ENCODE measurements at regions not wholly inside any gene's neighbourhood (a gene's known extent, or its start where the extent isn't known, plus 50 kb on each side); places are given as distances from the start of the nearest gene placed in this dataset.

DNA sequence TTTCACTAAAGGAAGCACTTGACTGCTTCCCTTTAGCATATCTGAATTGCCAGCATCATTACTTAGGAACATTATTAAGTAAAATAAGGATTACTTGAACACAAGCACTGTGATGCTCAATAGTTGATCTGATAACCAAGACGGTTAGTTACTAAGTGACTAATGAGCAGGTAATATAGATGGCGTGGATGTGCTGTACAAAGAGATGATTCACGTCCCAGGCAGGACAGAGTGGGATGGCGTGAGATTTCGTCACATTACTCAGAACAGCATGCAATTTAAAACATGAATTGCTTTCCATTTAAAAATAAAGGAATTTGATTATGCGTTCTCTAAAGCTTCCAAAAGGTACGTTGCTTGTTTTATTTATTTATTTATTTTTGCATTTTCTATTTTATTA is 240.0 kb upstream of the ARHGEF26 start:
- Mint-ChIP-seq H3K27me3 (peaks cover 0 to 10% (median 6%) of the 10 kb centered on the region in 5 donors), H3K4me1 (no peaks in the 10 kb centered on the region), H3K36me3 (no peaks in the 10 kb centered on the region), H3K4me3 (no peak overlapping the region), H3K9me3 (peaks cover 0 to 1% (median 0%) of the 10 kb centered on the region in 9 donors), H3K27ac (no peak overlapping the region)
- DNase-seq, result no peak
- POLR2A ChIA-PET, result no interaction called here
- no peak for ATAC-seq

DNA sequence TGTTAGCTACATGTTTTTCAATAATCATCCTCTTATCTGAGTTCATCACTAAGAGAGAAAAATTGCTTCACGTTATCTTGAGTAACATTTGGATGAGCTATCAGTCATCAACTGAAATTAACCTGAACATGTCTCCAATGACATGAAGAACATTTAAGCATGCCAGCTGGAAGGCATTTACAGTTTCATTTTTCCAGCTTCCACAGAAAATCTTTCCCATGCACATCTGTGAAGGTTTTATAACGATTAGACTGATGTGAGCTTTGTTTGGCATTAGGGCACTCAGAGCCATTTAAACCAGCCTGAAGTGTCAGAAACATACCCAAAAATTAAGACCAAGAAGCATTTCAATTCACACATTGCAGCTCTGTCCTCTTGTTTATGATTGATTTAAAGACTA is 235.8 kb upstream of the ARHGEF26 start:
- ATAC-seq (no peak), DNase-seq (no peak)
- Mint-ChIP-seq H3K4me1 (no peaks in the 10 kb centered on the region), H3K9me3 (no peaks in the 10 kb centered on the region), H3K36me3 (no peaks in the 10 kb centered on the region), H3K27me3 (peaks cover 0 to 10% (median 8%) of the 10 kb centered on the region in 5 donors), H3K4me3 (no peak overlapping the region), H3K27ac (no peak overlapping the region)
- POLR2A ChIA-PET, result no interaction called here

DNA sequence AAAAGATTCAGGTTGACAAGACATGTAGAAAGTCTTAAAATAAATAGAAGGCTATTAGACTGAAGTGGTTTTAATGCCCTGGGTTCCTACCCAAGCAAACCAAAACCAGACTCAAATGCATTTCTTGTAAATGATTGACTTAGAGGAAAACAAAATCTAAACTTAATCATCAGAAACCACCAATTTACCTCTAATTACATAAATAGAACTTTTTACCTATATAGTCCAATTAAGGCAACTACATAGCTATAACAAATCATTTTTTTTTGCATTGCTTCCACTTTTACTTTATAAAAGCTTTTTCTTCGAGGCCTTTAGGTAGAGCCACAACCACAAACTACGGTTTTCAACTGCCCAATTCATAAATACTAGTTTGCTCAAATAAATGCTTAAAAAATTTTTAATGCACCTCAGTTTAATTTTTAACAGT is 231.3 kb upstream of the ARHGEF26 start:
- no peaks in the 10 kb centered on the region for H3K4me1 Mint-ChIP-seq
- no peak for DNase-seq
- no peak for ATAC-seq
- no peak overlapping the region for H3K4me3 Mint-ChIP-seq
- H3K36me3 Mint-ChIP-seq, result no peaks in the 10 kb centered on the region
- no peak overlapping the region for H3K27ac Mint-ChIP-seq
- peaks cover 0 to 4% (median 0%) of the 10 kb centered on the region in 5 donors for H3K27me3 Mint-ChIP-seq
- POLR2A ChIA-PET, result no interaction called here
- H3K9me3 Mint-ChIP-seq, result no peaks in the 10 kb centered on the region

DNA sequence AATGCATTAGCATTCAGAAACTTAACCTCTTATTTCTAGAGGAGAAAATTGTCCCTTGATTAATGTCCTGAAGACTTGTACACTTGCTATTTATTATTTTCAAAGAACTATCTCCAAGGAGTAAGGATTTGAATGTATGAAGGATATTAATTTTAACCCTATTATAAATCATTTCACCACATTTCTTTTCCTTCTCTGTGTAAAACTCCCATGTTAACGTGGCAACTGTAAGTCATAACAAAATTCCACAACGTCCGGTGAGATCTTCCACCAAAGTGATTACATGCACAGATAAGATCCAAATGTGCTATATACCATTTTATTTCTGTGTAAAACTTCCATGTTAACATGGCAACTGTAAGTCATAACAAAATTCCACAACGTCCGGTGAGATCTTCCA is 229.1 kb upstream of the ARHGEF26 start:
- Mint-ChIP-seq H3K27ac (no peak overlapping the region), H3K27me3 (no peaks in the 10 kb centered on the region), H3K36me3 (no peaks in the 10 kb centered on the region), H3K9me3 (no peaks in the 10 kb centered on the region), H3K4me1 (no peaks in the 10 kb centered on the region), H3K4me3 (no peak overlapping the region)
- ATAC-seq (no peak), DNase-seq (no peak)
- POLR2A ChIA-PET, result no interaction called here

DNA sequence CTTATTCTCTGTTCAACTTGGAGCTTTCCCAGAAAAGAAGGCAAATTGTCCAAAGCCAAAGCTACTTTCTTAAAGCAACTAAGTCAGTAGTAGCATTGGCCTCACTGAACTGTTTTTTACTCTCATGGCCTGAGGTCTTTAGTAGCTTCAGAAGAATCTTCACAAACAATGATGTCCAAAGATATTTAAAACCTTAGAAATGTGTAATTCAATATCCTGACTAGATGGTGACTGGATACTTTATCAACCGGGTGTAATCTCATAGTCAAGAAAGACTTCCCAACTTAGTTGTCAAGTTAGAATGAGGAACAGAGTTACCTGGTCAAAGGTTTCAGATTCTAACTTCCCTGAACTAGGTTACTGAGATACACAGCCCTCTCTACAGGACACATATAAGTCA is 226.3 kb upstream of the ARHGEF26 start:
- no peak overlapping the region for H3K4me3 Mint-ChIP-seq
- POLR2A ChIA-PET, result no interaction called here
- DNase-seq (no peak), ATAC-seq (no peak)
- no peaks in the 10 kb centered on the region for H3K9me3 Mint-ChIP-seq
- H3K36me3 Mint-ChIP-seq, result no peaks in the 10 kb centered on the region
- no peaks in the 10 kb centered on the region for H3K27me3 Mint-ChIP-seq
- H3K4me1 Mint-ChIP-seq, result no peaks in the 10 kb centered on the region
- no peak overlapping the region for H3K27ac Mint-ChIP-seq

DNA sequence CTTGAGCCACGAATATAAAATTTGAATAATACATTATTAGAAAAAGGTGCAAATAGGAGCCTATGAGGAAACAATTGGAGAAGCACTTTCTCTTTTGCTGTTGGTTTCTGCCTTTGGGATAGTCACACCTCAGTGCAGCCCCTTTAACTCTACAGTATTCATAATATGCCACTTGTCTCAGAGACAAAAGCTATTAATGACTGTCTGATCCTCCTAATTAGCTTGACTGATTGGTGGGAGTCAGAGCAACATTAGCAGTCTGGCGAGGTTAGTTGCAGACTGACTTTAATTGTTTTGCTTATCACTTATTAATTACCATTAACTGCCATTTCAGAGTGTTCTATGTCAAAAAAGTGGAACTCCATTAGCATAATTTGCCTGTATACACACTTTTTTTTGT is 225.0 kb upstream of the ARHGEF26 start:
- ATAC-seq (no peak), DNase-seq (no peak)
- Mint-ChIP-seq H3K27me3 (no peaks in the 10 kb centered on the region), H3K27ac (no peak overlapping the region), H3K4me1 (no peaks in the 10 kb centered on the region), H3K4me3 (no peak overlapping the region), H3K9me3 (no peaks in the 10 kb centered on the region), H3K36me3 (no peaks in the 10 kb centered on the region)
- POLR2A ChIA-PET, result no interaction called here

DNA sequence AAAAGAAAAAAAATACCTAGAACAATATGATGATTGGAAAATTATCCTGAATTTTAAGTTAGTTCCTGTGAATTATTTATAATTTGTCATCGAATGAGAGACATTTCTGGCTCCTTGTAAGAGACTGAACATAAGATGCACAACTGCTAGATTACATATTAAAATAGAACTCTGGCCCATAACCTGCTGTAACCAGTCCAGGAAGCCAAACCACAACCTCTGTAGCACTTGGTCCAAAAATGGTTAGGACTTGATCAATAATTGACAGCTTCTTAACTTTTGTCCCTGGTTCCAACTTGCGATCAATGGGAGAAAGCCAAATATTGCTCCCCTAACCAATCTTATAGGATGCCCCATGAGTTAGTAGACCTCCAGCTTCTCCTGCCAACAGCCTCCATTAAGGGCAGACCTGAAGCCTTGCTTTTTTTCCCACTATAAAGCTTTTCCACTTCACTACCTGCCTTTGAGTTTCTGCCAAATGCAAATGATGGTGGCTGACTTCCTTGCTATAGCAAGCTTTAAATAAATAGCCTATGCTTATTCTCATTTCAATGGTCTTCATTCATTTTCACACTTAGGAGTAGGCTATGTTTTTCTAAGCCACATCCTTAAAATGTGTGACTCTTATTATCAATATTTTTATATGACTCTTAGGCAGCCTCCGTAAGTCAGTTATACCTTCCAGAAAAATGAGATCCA is 224.0 kb upstream of the ARHGEF26 start:
- ATAC-seq (no peak), DNase-seq (no peak)
- H3K27me3 Mint-ChIP-seq, result no peaks in the 10 kb centered on the region
- H3K36me3 Mint-ChIP-seq, result no peaks in the 10 kb centered on the region
- H3K27ac Mint-ChIP-seq, result no peak overlapping the region
- H3K9me3 Mint-ChIP-seq, result no peaks in the 10 kb centered on the region
- POLR2A ChIA-PET, result no interaction called here
- H3K4me3 Mint-ChIP-seq, result no peak overlapping the region
- H3K4me1 Mint-ChIP-seq, result no peaks in the 10 kb centered on the region

DNA sequence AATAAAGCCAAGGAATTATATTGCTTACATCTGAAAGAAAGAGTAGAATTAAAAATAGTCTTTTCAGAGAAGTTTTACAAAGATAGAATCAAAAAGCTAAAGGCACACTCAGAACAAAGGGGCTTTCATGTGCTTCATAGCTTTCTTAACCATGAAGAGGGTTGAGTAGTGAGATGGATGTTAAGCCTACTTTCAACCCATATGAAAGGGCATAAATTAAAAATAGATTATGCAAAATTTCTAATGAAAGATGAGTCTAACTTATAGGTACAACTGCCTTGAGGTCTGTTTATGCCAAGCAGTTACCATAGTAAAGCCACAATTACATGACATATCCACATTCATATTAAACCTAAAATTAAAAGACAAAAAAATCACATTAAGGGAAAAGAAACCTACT is 223.3 kb upstream of the ARHGEF26 start:
- DNase-seq (no peak), ATAC-seq (no peak)
- Mint-ChIP-seq H3K4me3 (no peak overlapping the region), H3K4me1 (no peaks in the 10 kb centered on the region), H3K36me3 (no peaks in the 10 kb centered on the region), H3K9me3 (peaks cover 0 to 2% (median 0%) of the 10 kb centered on the region in 9 donors), H3K27me3 (peaks cover 0 to 4% (median 0%) of the 10 kb centered on the region in 5 donors), H3K27ac (no peak overlapping the region)
- POLR2A ChIA-PET, result no interaction called here

DNA sequence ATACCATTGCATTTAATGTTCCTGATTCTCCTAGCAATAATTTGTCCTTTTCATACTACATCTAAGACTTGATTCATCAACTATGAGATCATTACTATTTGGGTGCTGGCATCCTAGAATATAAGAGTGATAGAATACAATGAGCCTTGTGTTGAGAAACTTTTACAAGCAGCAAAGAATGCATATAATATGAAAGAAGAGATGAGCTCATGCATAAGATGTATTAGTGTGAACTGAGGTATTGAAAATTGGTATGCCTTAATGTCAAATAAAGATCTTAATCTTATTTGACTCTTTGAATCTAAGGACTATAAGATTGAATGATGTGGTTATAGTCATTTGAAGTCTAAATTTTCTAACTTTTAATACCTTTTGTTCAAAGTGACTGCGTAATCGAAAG is 220.0 kb upstream of the ARHGEF26 start:
- Mint-ChIP-seq H3K36me3 (no peaks in the 10 kb centered on the region), H3K9me3 (peaks cover 0 to 7% (median 0%) of the 10 kb centered on the region in 9 donors), H3K4me3 (no peak overlapping the region), H3K4me1 (no peaks in the 10 kb centered on the region), H3K27me3 (peaks cover 0 to 13% (median 4%) of the 10 kb centered on the region in 5 donors), H3K27ac (no peak overlapping the region)
- DNase-seq (no peak), ATAC-seq (no peak)
- POLR2A ChIA-PET, result no interaction called here

DNA sequence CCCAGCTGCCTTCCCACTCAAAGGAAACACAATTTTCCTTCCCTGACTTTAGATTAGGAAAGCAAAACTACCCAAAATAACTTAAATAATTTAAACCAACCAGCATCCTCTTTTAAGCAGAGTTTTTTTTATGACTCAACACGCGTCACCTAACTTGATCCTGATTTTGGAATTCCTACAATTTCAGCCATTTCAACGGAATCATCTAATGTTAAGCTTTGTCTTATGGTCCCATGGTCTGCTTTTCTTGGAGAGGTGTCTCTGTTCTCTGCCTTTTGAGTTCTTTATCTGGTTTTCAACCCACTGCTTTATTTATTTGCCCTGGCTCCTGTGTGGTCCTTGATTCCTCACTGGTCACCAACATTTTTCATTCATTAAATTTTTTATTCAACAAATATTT is 219.2 kb upstream of the ARHGEF26 start:
- Mint-ChIP-seq H3K36me3 (no peaks in the 10 kb centered on the region), H3K4me1 (no peaks in the 10 kb centered on the region), H3K4me3 (no peak overlapping the region), H3K9me3 (peaks cover 0 to 7% (median 0%) of the 10 kb centered on the region in 9 donors), H3K27ac (no peak overlapping the region), H3K27me3 (peaks cover 0 to 13% (median 4%) of the 10 kb centered on the region in 5 donors)
- ATAC-seq (no peak), DNase-seq (no peak)
- POLR2A ChIA-PET, result no interaction called here

DNA sequence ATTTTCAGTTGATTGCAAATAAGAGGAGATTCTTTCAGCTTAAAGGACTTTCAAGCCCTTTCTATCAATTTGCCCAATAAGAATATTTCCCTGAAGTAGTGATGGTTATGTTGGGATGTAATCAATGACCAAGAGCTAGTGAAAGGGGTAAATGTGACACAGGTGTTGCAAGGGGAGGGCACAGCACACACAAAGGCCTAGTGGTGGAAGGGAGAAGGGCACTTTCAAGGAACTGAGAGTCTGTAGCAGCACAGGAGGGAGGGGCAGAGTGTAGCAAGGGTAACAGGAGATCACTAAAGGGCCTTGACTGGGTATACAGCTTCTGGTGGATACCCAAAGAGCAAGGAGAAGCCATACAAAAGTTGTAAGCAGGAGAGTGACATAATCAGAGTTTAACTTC is 217.8 kb upstream of the ARHGEF26 start:
- POLR2A ChIA-PET, result no interaction called here
- Mint-ChIP-seq H3K27me3 (peaks cover 0 to 13% (median 4%) of the 10 kb centered on the region in 5 donors), H3K4me1 (no peaks in the 10 kb centered on the region), H3K9me3 (peaks cover 0 to 7% (median 0%) of the 10 kb centered on the region in 9 donors), H3K36me3 (no peaks in the 10 kb centered on the region), H3K4me3 (no peak overlapping the region), H3K27ac (no peak overlapping the region)
- no peak for ATAC-seq
- no peak for DNase-seq

DNA sequence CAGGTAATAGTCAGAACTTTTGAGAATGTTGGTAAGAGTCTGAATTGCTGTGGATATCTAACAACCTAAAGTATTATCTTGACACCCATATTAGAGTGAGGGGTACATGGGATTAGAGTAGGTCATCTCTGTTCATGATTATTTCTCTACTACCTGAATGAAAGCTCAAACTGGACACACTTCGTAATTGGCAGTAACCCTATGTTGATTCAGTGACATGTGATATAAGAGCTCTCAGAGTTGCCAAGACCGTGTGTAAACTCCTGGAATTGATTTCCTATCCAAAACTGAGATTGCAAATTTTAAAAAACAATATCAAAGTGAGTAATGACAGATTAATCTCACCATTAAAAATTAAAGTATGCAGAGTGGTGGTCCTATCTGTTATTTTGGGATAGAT is 214.8 kb upstream of the ARHGEF26 start:
- POLR2A ChIA-PET, result no interaction called here
- ATAC-seq (no peak), DNase-seq (no peak)
- peaks cover 0 to 19% (median 4%) of the 10 kb centered on the region in 5 donors for H3K27me3 Mint-ChIP-seq
- peaks cover 0 to 7% (median 0%) of the 10 kb centered on the region in 9 donors for H3K9me3 Mint-ChIP-seq
- no peak overlapping the region for H3K27ac Mint-ChIP-seq
- H3K4me3 Mint-ChIP-seq, result no peak overlapping the region
- no peaks in the 10 kb centered on the region for H3K4me1 Mint-ChIP-seq
- H3K36me3 Mint-ChIP-seq, result no peaks in the 10 kb centered on the region

DNA sequence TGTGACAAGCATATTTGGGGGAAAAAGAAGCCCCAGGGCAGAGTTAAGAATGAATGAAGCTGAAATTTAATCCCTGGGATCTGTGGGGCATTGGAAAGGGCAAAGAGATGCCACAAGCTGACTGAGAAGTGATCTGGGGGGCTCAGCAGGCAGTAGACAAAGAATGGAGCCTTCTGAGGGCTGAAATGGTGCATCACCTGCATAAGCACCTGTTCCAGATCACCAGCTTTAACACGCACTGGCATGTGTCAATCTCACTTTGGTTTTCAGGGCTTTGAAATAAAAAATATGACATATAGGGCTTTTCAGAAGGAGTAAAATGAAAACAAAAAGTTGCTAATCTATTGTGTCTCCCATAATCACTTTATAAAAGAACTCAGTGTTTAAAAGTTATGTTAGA is 210.8 kb upstream of the ARHGEF26 start:
- H3K9me3 Mint-ChIP-seq, result peaks cover 0 to 3% (median 0%) of the 10 kb centered on the region in 9 donors
- no peak overlapping the region for H3K4me3 Mint-ChIP-seq
- no peaks in the 10 kb centered on the region for H3K36me3 Mint-ChIP-seq
- H3K4me1 Mint-ChIP-seq, result no peaks in the 10 kb centered on the region
- ATAC-seq, result no peak
- DNase-seq, result no peak
- H3K27me3 Mint-ChIP-seq, result peaks cover under 1 to 20% (median 10%) of the 10 kb centered on the region in 5 donors
- POLR2A ChIA-PET, result no interaction called here
- no peak overlapping the region for H3K27ac Mint-ChIP-seq

DNA sequence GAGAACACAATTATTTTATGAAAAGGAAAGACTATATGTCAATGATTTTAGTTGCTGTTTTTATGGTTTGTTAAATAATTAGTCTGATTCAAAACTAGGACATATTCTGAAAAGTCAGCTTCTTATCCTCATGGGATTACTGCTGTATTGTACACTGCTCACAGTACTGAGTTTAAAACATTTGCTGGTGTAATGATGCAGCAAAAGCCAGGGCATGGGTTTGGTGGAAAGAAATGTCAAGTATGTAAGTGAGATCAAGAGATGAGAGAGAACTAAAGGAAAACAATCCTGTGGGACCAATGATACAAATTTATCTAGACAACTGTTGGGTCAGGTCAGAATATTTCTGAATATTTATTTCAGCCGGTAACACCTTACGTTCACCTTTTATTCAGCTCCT is 210.1 kb upstream of the ARHGEF26 start:
- no peak for ATAC-seq
- POLR2A ChIA-PET, result no interaction called here
- Mint-ChIP-seq H3K9me3 (peaks cover 0 to 5% (median 0%) of the 10 kb centered on the region in 9 donors), H3K27ac (no peak overlapping the region), H3K36me3 (no peaks in the 10 kb centered on the region), H3K4me1 (no peaks in the 10 kb centered on the region), H3K27me3 (peaks cover 1 to 20% (median 10%) of the 10 kb centered on the region in 5 donors), H3K4me3 (no peak overlapping the region)
- DNase-seq, result no peak
